ENCODE measurements at regions not wholly inside any gene's neighbourhood (a gene's known extent, or its start where the extent isn't known, plus 50 kb on each side); places are given as distances from the start of the nearest gene placed in this dataset.

- DNase-seq, result no peak
These were observed 190.7 kb upstream of the FBXL4 start for GRCh38 chr6:99138445-99138844.

DNA sequence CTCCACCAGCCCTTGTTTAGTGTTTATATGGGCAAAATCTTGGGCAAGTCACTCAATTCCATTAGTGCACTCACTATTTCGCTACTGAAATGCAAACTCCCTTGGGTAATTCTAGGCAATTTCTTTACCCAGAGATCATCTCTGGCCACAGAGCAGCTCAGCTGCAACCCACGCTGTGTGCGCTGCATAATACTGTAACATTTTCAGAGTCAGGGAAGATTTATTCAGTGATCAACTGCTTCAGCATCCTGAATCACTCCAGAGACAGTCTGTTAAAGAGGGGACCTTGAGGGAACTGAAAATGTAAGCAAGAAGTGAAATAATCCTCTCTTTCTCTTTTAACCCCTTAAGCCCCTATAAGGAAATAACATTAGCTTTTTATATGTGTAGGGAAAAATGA, 189.6 kb upstream of the FBXL4 start:
- no peak for DNase-seq

DNA sequence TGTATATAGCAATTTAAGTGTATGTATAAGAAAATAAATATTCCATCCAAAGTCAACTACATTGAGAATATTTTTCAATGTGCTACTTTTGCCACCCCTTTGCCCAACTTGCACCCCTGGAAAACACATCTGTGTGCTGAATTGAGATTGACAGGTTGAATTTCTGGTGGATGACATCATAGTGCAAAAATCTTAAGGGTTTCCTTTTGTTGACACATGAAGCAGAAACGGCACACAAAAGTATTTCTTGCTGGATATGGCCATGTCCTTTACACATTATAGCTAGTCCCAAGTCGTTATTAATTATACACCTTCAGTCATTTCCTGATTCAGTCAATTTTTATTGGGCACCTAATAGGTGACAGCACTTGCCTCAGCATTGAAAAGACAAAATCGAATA, 188.7 kb upstream of the FBXL4 start:
- no peak for DNase-seq

DNA sequence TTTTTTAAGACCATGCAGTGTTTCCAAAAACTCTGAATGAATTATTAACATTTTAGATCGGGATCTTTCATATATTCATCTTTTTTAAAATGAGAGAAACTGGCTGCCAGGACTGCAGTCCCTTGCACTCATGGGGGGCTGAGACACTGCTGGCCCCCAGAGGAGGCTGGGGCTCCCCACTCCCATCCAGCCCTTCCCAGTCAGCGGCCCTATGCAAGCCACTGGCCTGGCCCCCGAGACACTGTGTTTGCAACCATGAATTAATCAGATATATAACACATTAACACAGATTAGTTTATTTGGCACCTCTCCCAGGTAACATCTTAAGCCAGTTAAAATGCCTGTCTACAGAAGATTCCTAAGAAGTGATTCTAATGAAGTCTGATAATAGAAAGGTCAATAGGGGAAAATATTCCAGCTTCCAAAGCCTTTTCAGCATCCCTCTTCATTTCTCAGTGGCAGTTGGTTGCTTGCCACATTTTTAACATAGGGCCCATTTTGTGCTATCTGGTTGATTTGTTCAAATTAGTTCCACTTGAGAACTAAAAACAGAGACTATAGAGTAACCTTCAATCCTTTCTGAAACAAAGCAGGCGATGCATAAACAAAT, 184.4 kb upstream of the FBXL4 start:
- DNase-seq, result no peak

- no peak for DNase-seq
These were observed 183.4 kb upstream of the FBXL4 start for GRCh38 chr6:99130897-99131873.

- DNase-seq, result no peak
These were observed 182.1 kb upstream of the FBXL4 start for GRCh38 chr6:99129835-99130234.

- no peak for DNase-seq
These were observed 174.0 kb upstream of the FBXL4 start for GRCh38 chr6:99121748-99122147.

GRCh38 chr6:99120641-99121040, 172.9 kb upstream of the FBXL4 start:
- DNase-seq, result no peak

GRCh38 chr6:99119109-99120031, 171.6 kb upstream of the FBXL4 start:
- DNase-seq, result no peak

GRCh38 chr6:99114769-99115406, 167.1 kb upstream of the FBXL4 start:
- no peak for DNase-seq

GRCh38 chr6:99111590-99111989, 163.8 kb upstream of the FBXL4 start:
- no peak for DNase-seq

DNA sequence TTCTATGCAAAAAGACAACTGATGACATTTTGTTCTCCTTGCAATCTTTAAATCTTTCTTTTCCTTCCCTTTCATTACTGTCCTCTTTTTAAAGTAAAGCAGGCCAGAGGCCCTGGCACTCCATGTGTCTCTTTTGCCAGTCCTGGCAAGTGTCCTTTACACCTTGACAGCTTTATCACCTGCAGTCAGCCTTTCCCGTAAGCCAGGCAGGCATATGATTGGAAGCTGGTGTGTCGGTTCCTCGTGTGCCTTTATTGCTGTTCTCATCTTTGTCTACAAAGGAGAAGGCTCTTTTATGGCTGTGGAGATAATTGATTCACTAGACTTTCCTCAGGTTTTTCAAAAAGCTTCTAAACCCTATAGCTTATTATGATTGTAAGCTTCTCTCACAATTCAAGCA, 162.3 kb upstream of the FBXL4 start:
- DNase-seq, result no peak

DNA sequence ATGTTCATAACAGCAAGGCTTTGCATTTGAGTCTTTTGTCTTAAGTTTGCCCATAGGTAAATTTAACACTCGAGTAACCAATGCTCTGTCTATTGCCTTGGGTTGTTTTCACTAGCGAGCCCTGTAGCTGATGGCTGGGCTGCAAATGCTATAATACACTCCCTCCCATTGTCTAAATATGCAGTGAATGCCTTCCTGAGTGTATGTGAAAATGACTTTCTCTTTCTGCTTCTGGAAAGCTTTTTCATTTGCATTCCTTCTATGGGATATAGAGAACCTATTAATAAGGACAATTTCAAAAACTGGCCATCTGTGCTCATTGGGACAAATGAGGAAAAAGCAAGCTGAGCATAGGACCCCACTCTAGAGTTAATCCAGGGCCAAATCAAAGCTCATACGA, 156.5 kb upstream of the FBXL4 start:
- no peak for DNase-seq

GRCh38 chr6:99099243-99099642, 151.5 kb upstream of the FBXL4 start:
- no peak for DNase-seq

GRCh38 chr6:99096170-99096569, 148.4 kb upstream of the FBXL4 start:
- no peak for DNase-seq

DNA sequence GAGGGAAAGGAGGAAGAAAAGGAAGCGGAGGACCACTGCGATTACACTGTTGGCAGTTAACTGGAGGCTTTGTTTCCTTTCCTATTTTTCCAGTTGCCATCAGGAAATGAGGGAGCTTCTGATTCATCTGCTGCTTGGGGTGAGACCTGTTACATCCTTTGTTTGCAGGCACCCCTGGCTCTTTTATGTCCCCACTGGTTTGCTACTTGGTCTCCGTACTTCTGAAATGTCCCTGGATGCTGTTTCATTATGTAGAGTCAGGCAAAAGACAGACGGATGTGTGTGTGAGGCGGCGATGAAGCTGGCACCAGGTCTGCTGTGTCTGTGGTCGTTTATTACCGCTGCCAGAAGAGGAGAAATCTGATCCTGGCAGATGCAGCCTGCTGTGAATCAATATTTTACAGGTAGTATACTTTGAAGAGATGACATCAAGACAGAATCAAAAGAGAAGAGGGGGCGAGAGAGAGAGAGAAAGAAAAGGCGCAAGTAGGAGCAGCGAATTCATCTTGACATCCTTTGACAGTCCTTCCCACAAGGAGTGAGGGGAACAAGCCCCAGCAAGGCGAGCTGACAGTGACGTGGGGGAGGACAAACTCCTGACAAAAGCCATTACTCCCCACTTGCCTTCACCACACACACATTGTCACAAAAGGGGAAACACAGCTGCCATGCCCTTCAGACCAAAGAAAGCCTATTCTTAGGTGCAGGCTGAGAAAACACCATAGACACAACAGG, 145.9 kb upstream of the FBXL4 start:
- no peak for DNase-seq

GRCh38 chr6:99092461-99092860, 144.7 kb upstream of the FBXL4 start:
- DNase-seq, result no peak

DNA sequence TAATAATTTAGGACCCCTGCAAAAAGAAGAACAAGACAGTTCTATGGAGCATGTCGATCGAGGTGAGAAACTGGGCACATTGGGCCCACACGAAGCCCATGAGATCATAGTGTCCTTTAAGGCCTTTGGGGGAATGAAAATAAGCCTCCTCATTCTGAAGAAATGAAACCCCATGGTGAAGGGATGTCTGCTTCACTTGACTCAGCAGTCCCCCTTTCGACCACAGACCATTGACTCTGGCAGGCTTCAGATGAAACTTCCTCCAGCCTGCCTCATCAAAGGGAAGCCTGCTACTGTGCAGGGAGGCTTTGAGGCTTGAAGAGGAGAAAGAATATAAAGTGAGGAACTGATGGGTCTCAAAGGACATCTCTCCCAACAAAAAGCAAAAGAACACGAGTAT, 144.2 kb upstream of the FBXL4 start:
- DNase-seq, result no peak

GRCh38 chr6:99080191-99080590, 132.4 kb upstream of the FBXL4 start:
- DNase-seq, result no peak

DNA sequence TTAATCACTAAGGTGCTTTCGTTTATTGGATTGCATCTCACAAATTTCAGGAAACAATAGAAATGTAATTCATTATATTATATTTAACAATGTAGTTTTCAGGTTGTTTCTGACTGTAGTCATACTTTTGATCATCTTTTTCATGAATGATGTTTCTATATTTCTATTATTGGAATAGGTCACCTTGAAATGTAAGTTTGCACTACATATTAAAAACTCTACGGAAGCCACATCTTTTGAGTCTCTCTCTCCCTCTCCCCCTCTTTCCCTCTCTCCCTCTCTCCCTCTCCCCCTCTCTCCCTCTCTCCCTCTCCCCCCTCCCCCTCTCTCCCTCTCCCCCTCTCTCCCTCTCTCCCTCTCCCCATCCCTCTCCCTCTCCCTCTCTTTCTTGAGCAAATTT, 131.3 kb upstream of the FBXL4 start:
- DNase-seq, result no peak

DNA sequence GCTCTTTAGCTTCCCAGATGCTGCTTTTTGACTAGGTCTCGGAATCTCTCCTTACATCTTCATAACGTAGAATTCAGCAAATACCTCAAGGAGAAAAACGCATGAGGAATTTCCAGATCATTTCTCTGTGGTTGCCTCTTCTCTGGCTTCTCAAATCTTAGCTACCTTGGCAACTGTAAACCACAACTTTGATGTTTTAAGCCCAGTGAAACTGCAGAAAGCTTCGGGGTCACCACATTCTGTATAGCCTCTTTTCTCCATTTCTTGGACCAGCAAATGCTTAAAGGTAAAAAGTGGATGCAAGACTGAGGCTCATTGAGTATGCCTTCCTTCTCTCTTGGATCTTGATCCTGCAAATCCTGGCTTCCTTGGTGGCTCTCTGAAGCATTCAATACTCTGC, 125.5 kb upstream of the FBXL4 start:
- DNase-seq, result no peak

- no peak for DNase-seq
These were observed 118.3 kb upstream of the FBXL4 start for GRCh38 chr6:99066044-99066443.

Data from islet precursor cell (in vitro differentiated cells).